ENCODE measurements at regions not wholly inside any gene's neighbourhood (a gene's known extent, or its start where the extent isn't known, plus 50 kb on each side); places are given as distances from the start of the nearest gene placed in this dataset.
"Not testable (repeated sequence)": the region's sequence is repeated elsewhere in the genome, so short reads cannot be mapped to it uniquely, and the experiment has no call there.

- Mint-ChIP-seq H3K27ac (no peak overlapping the region), H3K27me3 (no peaks in the 10 kb centered on the region), H3K4me1 (no peaks in the 10 kb centered on the region), H3K36me3 (peaks cover 0 to 13% of the 10 kb centered on the region in 2 donors), H3K4me3 (no peak overlapping the region), H3K9me3 (peaks cover 0 to 31% (median 16%) of the 10 kb centered on the region in 7 donors)
- ATAC-seq (ENCODE audit: low read depth in 2 of 2), result no peak
- no peak for DNase-seq
Measured at GRCh38 chrX:79564362-79564761, 197.2 kb upstream of the ITM2A start.

GRCh38 chrX:79559290-79559689, 192.2 kb upstream of the ITM2A start:
- no peak overlapping the region for H3K4me3 Mint-ChIP-seq

GRCh38 chrX:79557212-79557611, 190.1 kb upstream of the ITM2A start:
- Mint-ChIP-seq H3K9me3 (peaks cover 0 to 22% (median 7%) of the 10 kb centered on the region in 7 donors), H3K36me3 (no peaks in the 10 kb centered on the region), H3K4me3 (no peak overlapping the region), H3K27me3 (no peaks in the 10 kb centered on the region), H3K27ac (no peak overlapping the region), H3K4me1 (no peaks in the 10 kb centered on the region)
- DNase-seq, result no peak
- ATAC-seq (ENCODE audit: low read depth in 2 of 2), result no peak

More at GRCh38 chrX:79559290-79559689, 192.2 kb upstream of the ITM2A start:
- DNase-seq (no peak), ATAC-seq (ENCODE audit: low read depth in 2 of 2) (no peak)
- H3K36me3 Mint-ChIP-seq, result no peaks in the 10 kb centered on the region
- H3K4me1 Mint-ChIP-seq, result no peaks in the 10 kb centered on the region
- H3K27ac Mint-ChIP-seq, result no peak overlapping the region
- no peaks in the 10 kb centered on the region for H3K27me3 Mint-ChIP-seq
- H3K9me3 Mint-ChIP-seq, result peaks cover 0 to 11% (median 7%) of the 10 kb centered on the region in 7 donors

- Mint-ChIP-seq H3K4me1 (no peaks in the 10 kb centered on the region), H3K27ac (no peak overlapping the region), H3K36me3 (no peaks in the 10 kb centered on the region), H3K27me3 (no peaks in the 10 kb centered on the region), H3K4me3 (no peak overlapping the region), H3K9me3 (peaks cover 0 to 22% (median 7%) of the 10 kb centered on the region in 7 donors)
- DNase-seq (no peak), ATAC-seq (ENCODE audit: low read depth in 2 of 2) (no peak)
Measured at GRCh38 chrX:79556800-79557199, 189.7 kb upstream of the ITM2A start.

- no peak for DNase-seq
- H3K4me1 Mint-ChIP-seq, result no peaks in the 10 kb centered on the region
Measured at GRCh38 chrX:79530310-79531108, 163.4 kb upstream of the ITM2A start.

GRCh38 chrX:79524642-79525041, 157.5 kb upstream of the ITM2A start:
- ATAC-seq (ENCODE audit: low read depth in 2 of 2) (no peak), DNase-seq (no peak)
- H3K4me3 Mint-ChIP-seq, result no peak overlapping the region
- H3K9me3 Mint-ChIP-seq, result peaks cover 6 to 45% (median 26%) of the 10 kb centered on the region in 7 donors
- no peak overlapping the region for H3K27ac Mint-ChIP-seq
- H3K4me1 Mint-ChIP-seq, result no peaks in the 10 kb centered on the region
- H3K36me3 Mint-ChIP-seq, result no peaks in the 10 kb centered on the region
- H3K27me3 Mint-ChIP-seq, result no peaks in the 10 kb centered on the region

More at GRCh38 chrX:79530310-79531108, 163.4 kb upstream of the ITM2A start:
- H3K27me3 Mint-ChIP-seq, result no peaks in the 10 kb centered on the region
- no peak overlapping the region for H3K27ac Mint-ChIP-seq
- H3K36me3 Mint-ChIP-seq, result no peaks in the 10 kb centered on the region
- H3K4me3 Mint-ChIP-seq, result no peak overlapping the region
- peaks cover 3 to 31% (median 9%) of the 10 kb centered on the region in 7 donors for H3K9me3 Mint-ChIP-seq
- ATAC-seq (ENCODE audit: low read depth in 2 of 2), result no peak

- Mint-ChIP-seq H3K27ac (peak overlapping the region in 1 of 6 donors; percentile 51), H3K4me3 (no peak overlapping the region), H3K9me3 (peaks cover 0 to 5% (median 0%) of the 10 kb centered on the region in 7 donors), H3K4me1 (no peaks in the 10 kb centered on the region), H3K36me3 (no peaks in the 10 kb centered on the region), H3K27me3 (peaks cover 0 to 9% (median 0%) of the 10 kb centered on the region in 3 donors)
- DNase-seq, result no peak
- ATAC-seq (ENCODE audit: low read depth in 2 of 2), result no peak
Measured at GRCh38 chrX:79515529-79515928, 148.4 kb upstream of the ITM2A start.

GRCh38 chrX:79511799-79512198, 144.7 kb upstream of the ITM2A start:
- ATAC-seq (ENCODE audit: low read depth in 2 of 2), result no peak
- peaks cover 0 to 5% (median 0%) of the 10 kb centered on the region in 3 donors for H3K27me3 Mint-ChIP-seq
- no peak overlapping the region for H3K27ac Mint-ChIP-seq
- no peaks in the 10 kb centered on the region for H3K36me3 Mint-ChIP-seq
- DNase-seq, result no peak
- H3K4me3 Mint-ChIP-seq, result no peak overlapping the region
- no peaks in the 10 kb centered on the region for H3K4me1 Mint-ChIP-seq
- peaks cover 0 to 12% (median 2%) of the 10 kb centered on the region in 7 donors for H3K9me3 Mint-ChIP-seq

- Mint-ChIP-seq H3K36me3 (no peaks in the 10 kb centered on the region), H3K27me3 (no peaks in the 10 kb centered on the region), H3K27ac (no peak overlapping the region), H3K4me3 (no peak overlapping the region), H3K9me3 (peaks cover 0 to 26% (median 21%) of the 10 kb centered on the region in 7 donors), H3K4me1 (no peaks in the 10 kb centered on the region)
- ATAC-seq (ENCODE audit: low read depth in 2 of 2) (no peak), DNase-seq (no peak)
Measured at GRCh38 chrX:79506001-79506400, 138.9 kb upstream of the ITM2A start.

GRCh38 chrX:79482686-79483085, 115.6 kb upstream of the ITM2A start:
- DNase-seq, result no peak
- no peaks in the 10 kb centered on the region for H3K4me1 Mint-ChIP-seq
- H3K27ac Mint-ChIP-seq, result no peak overlapping the region
- peaks cover 0 to 25% (median 4%) of the 10 kb centered on the region in 7 donors for H3K9me3 Mint-ChIP-seq
- no peaks in the 10 kb centered on the region for H3K36me3 Mint-ChIP-seq
- H3K4me3 Mint-ChIP-seq, result no peak overlapping the region
- H3K27me3 Mint-ChIP-seq, result peaks cover 0 to 19% (median 4%) of the 10 kb centered on the region in 3 donors
- no peak for ATAC-seq (ENCODE audit: low read depth in 2 of 2)

GRCh38 chrX:79477691-79478090, 110.6 kb upstream of the ITM2A start:
- Mint-ChIP-seq H3K36me3 (no peaks in the 10 kb centered on the region), H3K4me1 (no peaks in the 10 kb centered on the region), H3K27me3 (peaks cover 0 to 10% (median 0%) of the 10 kb centered on the region in 3 donors), H3K9me3 (peaks cover 0 to 3% (median 0%) of the 10 kb centered on the region in 7 donors), H3K4me3 (no peak overlapping the region), H3K27ac (no peak overlapping the region)
- no peak for DNase-seq
- ATAC-seq (ENCODE audit: low read depth in 2 of 2), result no peak

GRCh38 chrX:79466636-79467035, 99.5 kb upstream of the ITM2A start:
- H3K27me3 Mint-ChIP-seq, result peaks cover 0 to 6% (median 0%) of the 10 kb centered on the region in 3 donors
- H3K27ac Mint-ChIP-seq, result no peak overlapping the region
- no peak for DNase-seq
- H3K4me3 Mint-ChIP-seq, result peak overlapping the region in 1 of 8 donors; percentile 18
- H3K9me3 Mint-ChIP-seq, result peaks cover 0 to 37% (median 7%) of the 10 kb centered on the region in 7 donors
- H3K36me3 Mint-ChIP-seq, result no peaks in the 10 kb centered on the region
- H3K4me1 Mint-ChIP-seq, result no peaks in the 10 kb centered on the region
- no peak for ATAC-seq (ENCODE audit: low read depth in 2 of 2)

- no peak for DNase-seq
- no peak for ATAC-seq (ENCODE audit: low read depth in 2 of 2)
- peaks cover 0 to 4% (median 0%) of the 10 kb centered on the region in 3 donors for H3K27me3 Mint-ChIP-seq
- H3K27ac Mint-ChIP-seq, result no peak overlapping the region
- H3K36me3 Mint-ChIP-seq, result no peaks in the 10 kb centered on the region
- no peaks in the 10 kb centered on the region for H3K4me1 Mint-ChIP-seq
- H3K9me3 Mint-ChIP-seq, result peaks cover 0 to 27% (median 4%) of the 10 kb centered on the region in 7 donors
- no peak overlapping the region for H3K4me3 Mint-ChIP-seq
Measured at GRCh38 chrX:79462458-79462857, 95.3 kb upstream of the ITM2A start.

- not testable (repeated sequence) for H3K27me3 Mint-ChIP-seq; ATAC-seq (ENCODE audit: low read depth in 2 of 2)
- H3K27ac Mint-ChIP-seq, result peak overlapping the region in 1 of 6 donors; percentile 33
Measured at GRCh38 chrX:79456593-79456992, 89.5 kb upstream of the ITM2A start.

More at GRCh38 chrX:79456593-79456992, 89.5 kb upstream of the ITM2A start:
- H3K36me3 Mint-ChIP-seq, H3K4me1 Mint-ChIP-seq, H3K9me3 Mint-ChIP-seq, H3K4me3 Mint-ChIP-seq, DNase-seq: not testable (repeated sequence)

Measured in naive B cell (primary cell).